Stimulated activated CD8-positive, alpha-beta memory T cell treated with anti-CD3 and anti-CD28 coated beads, Interleukin-12 subunit alpha, Interleukin-12 subunit beta, amount 100 ng/mL, for 1 hour (primary cell): ENCODE measurements at regions not wholly inside any gene's neighbourhood (a gene's known extent, or its start where the extent isn't known, plus 50 kb on each side); places are given as distances from the start of the nearest gene placed in this dataset.

Experiments used
- DNase-seq: peaks from one replicate; pipeline ENCODE4 v3.0.0-alpha.2; 2020; ENCODE audit warnings: low read depth

DNA sequence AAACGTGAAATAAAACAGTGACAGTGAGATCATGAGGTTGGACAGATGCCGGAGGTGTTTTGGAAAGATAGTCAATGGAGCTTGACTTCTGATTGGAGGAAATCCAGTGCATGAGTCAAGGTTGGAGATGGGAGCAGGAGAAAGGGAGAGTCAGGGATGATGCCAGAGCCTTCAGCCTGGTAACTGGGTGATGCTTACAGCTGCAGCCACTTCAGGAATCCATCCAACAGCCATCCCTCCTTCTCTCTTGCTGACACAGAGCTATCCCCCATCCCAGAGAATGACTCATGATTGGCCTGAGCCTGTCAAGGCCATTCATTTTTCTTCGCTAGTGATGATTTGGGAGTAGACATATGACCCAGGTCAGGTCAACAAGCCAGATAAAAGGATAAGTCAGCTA is 112.8 kb downstream of the SAMD5 start:
- DNase-seq, result no peak

DNA sequence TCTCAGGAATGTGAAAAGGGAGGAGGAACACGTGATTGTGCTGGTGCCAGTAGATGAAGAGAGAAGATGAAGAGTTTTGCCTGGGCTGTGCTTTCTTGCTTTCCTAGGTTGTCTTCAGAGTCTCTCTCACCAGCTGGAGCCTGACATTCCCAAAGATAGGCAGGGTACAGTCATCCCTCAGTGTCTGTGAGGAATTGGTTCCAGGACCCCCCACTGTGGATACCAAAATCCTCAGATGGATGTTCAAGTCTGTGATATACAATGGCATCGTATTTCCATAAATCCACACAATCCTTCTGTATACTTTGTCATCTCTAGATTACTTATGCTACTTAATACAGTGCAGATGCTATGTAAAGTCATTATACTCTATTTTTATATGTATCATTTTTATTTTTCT is 113.5 kb downstream of the SAMD5 start:
- DNase-seq, result no peak

DNA sequence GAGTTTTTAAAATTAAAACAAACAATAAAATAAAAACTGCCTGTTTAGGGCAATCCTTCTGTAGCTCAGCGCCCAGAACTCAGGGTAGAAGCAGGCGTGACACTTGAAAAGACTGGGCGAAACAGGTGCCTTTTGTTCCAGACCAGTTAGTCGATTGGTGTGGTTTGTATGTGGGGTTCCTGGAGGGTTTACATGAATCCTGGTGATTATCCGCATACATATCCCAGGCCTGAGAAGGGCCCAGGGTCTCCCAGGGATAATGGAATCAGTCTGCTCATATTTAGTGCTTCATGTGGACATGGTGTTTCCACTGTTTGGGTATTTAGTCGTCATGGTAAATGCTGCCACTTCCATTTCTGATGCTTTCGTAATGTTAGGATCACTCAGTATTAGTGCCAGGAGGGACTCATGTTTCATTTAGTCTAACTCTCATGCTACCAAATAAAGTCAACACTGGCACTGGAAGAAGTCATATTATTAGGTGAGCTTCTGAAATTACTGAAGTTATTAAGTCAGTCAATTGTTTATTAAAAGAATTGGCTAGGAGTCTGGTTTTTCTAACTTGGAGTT is 116.5 kb downstream of the SAMD5 start:
- DNase-seq, result no peak

DNA sequence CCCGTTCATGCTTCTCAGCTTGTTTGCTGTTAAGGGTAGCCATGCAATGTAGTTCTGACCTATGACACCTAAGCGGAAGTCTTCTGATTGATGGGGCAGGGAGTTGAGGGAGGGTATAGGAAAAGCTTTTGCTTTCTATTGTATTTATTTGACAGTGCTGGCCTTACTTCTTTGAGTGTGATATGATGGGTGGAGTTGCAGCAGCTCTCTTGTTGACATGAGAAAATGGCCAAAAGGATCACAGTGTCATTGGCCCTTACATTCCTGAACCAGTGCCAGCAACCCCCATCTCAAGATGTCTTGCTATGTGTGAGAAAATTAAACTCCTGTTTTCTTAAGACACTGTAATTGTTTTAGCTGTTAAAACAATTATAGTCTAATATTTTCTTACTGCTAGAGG is 117.5 kb downstream of the SAMD5 start:
- no peak for DNase-seq

DNA sequence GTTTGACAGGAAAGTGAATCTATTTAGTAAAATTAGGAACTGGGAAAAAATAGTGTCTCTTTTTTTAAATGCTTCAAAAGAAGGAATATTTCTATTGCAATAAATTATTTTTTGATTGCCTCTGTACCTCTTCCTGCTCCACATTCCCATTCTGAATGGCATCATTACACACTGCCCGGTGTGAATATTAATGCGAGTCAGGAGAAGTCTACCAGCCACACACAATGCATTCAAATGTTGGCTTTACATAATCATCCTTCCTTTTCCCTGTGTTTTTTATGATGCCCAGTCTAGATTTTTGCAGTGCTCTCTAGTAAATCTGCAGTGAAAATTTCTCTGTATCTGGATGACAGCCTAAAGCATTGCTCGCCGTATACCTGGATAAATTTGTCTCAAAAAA is 118.9 kb downstream of the SAMD5 start:
- no peak for DNase-seq

DNA sequence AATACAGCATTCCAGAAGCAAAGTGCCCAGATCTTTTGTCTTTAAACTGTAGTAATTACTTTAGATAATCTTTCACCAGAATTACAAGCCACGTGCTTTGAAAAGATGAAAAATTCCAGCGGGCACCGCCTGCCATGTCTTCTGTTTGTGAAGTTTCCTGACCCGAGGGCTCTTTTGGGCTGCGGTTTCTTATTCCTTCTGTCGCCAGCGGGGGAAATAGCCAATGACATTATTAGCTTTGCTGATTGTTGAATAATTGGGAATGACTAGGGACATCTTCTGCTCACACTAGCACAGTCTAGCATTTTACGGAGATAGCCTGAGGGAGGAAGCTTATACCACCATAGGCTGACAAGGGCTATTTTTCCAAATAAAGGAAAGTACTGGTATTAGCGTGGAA is 124.7 kb downstream of the SAMD5 start:
- no peak for DNase-seq

DNA sequence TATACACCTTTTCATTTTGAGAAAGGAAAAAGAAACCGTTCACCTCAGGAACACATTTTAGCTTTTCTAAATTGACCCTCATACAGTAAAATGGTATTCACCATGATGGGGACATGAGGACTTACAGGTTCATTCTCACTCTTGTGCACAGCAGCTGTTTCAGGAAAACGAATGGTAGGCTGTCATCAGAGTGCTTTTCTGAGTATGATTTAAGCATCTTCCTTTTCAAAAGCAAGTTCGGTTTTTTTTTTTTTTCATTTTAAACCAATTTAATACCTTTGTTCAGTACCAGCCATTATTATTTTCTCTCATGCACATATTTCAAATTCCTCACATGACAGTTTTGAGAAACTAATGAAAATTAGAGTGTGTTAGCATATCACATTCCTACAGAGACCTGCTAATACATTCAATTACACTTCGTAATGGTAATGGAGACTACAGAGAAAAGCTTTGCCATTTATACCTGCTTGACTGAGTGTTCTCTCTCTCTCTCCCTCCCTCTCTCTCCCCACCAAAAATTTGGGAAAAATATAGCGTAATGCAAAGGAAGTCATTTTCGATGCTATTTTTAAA is 129.2 kb downstream of the SAMD5 start:
- no peak for DNase-seq

DNA sequence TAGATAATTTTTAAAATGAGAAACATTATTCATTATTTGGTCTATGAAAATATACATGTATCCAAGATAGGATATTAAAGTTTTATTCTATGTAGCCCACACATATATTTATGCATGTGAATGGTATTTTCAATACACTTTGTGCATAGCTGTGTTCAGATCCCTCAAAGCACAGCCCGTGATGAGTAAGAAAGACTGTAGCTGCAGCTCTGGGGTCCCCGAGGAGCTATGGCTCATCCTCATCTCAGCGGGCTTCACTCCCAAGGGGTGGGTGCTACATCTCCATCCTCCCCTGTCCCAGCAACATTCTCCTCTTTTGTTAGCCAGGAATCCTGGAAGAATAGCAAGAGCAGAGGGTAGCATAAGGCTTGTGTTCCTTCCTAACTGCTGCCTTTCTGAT is 130.8 kb downstream of the SAMD5 start:
- DNase-seq, result no peak

DNA sequence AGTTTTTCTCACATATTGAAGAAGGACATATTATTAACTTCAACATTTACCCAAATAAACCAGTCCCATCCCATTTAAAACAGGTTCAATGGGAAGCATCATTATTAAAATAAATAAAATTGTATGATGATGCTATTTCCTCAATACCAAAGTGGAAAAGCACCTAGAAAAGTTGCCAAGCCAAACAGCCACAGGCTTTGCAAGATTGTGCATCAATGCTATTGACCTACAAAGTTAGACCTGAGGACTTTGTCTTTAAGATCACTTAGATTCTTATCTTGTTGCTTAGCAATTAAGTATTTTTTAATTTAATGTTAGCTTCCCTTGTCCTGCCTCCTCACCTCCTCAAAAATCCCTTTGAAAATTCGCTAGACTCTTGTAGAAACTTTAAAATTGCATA is 132.1 kb downstream of the SAMD5 start:
- DNase-seq, result no peak

DNA sequence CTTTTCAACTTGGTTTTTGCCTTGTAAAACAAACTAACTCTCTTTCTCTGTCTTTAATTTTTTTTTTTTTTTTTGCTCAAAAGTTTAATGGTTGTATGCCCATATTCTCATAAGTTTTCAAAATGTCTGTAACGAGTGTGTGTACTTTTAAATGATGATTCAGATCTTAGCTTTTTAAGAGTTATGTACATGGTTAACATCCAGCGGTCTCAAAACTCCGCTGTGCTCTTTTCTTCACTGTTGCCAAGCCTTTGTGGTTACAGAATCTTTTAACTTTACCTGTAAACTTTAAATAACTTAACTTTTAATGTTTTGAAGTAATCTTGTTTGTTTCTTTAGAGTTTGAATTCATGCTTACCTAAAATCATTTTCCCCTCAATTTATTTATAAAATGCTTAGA is 133.0 kb downstream of the SAMD5 start:
- no peak for DNase-seq

DNA sequence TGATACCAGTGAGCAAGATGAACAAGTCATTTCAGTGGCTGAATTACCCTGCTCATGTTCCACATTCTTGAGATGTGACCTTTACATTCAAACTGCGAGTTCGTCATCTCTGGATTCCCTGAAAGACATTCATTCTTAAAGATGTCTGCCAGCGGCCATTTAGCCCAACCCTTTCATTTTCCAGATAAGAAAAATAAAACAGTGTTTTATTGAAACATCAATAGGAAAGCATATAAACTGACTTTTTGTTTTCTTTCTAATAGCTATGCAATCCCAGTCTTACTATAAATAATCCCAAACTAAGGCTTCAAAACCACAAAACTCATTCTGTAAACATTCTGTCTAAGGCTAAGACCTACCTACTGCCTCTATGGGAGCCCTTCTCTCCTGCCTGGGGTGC is 134.0 kb downstream of the SAMD5 start:
- DNase-seq, result no peak

DNA sequence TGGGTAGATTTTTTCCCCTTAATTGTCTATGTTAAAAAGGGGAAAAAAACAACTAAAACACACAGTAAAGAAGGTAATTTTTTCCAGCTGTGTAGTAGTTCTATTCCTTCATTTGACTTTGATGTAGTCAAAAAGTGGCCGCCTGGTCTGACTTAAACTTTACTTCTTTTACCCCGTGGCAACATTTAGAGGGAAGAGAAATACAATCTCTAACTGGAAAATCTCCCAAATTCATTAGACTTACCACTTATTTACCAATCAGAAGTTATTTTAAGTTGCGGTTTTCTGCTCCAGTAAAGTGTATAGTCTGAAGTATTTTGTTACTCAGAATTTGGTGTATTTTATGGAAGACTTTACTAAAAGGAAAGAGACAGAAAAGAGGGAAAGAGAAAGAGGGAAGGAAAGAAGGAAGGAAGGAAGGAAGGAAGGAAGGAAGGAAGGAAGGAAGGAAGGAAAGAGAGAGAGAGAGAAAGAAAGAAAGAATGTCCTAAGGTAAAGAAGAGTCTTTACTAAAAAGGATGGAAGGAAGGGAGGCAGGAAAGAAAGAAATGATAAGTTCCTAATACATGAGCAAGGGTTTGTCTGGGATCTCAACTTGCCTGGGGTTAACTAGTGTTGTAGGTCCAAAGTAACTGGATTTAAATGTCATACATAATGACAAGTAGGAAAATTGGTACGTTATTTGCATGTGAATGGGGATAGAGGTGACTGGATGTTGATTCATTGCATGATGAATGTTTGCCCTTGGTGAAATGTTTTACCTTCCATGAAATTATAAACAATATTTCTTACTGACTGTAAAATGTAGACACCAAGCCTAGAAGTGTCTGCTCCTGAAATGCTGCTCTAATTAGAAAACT is 135.1 kb downstream of the SAMD5 start:
- DNase-seq, result no peak

DNA sequence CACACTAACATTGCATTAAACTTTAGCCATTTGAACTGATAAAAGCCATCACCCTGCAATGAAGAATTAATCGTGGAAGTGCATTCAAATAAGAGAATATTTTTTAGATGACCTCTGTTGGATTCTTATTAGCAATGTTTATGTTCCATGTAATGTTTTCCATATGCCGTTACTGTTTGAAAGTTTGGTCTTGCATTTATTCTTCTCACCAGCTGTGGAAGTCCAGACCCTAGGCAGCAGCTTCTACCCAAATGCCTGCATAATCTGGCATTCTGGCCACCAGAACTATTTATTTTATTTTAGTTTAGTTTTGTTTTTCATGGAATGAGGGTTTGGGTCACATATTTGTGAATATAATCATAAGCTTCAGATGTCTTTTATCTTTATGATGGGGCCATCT is 140.4 kb downstream of the SAMD5 start:
- DNase-seq, result no peak

DNA sequence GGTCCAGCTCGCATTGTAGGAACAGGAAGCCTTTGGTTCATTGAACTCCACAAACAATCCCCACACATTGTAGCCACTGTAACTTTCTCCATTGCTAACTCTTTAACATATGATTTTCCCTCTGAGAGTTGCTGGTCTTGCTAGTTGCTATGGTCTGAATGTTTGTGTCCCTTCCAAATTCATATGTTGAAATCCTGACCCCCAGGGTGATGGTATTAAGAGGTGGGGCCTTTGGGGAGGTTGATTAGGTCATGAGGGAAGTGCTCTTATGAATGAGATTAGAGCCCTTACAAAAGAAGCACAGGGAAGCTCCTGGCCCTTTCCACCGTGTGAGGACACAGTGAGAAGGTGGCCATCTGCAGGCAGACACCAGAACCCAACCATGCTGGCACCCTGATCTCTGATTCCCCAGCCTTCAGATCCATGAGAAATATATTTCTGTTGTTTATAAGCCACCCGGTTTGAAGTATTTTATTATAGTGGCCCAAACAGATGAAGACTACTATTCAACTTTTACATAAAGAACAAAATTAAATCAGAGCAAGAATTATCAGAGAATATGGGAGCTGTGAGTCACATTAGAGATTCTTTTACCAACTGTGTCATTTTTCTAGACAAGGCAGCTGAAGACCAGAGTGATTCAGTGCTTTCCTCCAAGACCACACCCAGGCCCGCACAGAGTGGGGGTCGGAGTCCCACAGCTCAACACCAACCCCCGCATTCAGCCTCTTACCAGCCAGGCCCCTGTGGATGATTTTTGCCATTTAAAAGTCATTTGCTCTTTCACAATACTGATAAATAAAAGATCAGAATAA is 143.0 kb downstream of the SAMD5 start:
- DNase-seq, result no peak

DNA sequence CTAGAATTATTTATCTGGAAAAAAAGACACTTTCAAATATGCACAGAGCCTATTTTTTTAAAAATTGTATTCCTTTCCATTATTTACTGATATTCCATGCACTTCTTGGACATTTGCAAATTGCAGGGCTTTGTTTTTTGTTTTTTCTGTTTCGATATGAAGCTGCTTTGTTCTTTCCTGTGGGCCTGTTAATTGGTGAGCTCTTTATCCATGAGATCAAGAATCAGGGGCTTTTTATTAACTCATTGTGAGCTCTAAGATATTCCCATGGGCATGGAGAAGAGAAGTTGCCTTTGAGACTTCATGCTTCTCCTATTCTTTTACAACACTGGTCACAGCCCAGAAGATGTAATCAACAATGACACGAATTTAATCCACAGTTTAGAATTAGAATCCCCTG is 145.1 kb downstream of the SAMD5 start:
- no peak for DNase-seq

DNA sequence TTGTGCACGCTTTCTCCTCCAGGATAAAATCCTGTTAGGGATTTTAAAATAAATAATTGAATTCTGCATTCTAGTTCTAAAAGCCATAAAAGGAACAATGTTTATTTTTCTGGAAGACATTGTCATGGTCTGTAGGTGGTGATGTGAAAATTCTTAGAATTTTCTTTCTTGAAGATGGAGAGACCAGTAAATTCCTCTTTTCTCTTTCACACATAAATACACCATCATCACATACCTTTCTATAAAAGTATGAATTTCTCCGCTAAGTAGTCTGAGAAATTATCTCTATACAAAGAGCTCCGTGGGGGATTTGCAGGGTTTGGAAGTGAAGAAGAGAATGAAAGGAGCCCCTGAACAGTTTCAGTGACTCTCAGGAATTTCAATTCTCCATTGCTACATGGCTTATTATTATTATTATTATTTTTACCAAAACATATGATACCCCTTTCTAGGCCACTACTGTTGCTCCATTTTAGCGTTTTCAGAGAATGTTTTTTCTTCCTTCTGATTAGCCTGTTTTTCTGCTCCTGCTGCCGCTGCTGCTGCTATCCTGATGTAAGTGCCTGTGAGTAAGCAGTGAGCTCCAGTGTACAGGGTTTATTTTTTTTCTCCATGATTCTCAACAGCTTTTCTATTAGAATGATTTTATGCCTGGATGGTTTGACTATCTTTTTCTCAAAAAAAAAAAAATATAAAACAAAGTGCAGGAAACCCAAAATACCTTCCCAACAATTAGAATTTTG is 145.8 kb downstream of the SAMD5 start:
- no peak for DNase-seq

DNA sequence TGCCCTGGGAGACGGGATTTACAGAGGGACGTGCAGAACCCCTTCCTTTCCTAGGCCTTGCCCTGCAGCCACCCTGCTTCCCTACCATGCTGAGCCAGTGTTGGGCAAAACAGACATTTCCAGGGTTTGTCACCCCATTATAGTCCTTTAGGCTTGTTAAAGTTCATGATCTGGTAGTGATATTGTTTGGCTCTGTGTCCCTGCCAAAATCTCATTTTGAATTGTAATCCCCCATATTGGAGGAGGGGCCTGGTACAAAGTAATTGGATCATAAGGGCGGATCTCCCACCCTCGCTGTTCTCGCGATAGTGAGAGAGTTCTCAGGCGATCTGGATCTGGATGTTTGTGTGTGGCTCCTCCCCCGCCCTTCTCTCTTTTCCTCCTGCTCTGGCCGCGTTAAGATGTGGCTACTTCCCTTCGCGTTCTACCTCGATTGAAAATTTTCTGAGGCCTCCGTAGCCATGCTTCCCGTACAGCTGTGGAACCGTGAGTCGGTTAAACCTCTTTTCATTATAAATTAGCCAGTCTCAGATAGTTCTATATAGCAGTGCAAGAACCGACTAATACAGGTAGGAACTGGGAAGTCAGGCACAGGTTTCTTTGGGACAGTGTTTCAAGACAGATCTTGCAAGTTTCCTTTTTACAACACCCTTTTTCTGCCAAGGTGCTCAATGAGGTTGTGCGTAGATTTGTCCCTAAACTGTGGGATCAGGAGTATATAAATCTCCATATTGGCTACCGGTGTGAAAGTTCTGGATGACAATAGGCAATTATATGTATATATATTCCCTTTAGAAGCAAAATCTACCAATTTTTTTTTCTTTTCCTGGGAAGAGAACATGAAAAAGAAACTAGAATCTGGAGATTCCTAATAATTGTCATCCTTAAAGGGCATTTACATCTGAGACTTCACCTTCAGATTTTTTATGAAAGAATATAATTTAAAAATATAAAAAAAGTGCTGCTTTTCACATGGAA is 152.1 kb downstream of the SAMD5 start:
- DNase-seq, result no peak

DNA sequence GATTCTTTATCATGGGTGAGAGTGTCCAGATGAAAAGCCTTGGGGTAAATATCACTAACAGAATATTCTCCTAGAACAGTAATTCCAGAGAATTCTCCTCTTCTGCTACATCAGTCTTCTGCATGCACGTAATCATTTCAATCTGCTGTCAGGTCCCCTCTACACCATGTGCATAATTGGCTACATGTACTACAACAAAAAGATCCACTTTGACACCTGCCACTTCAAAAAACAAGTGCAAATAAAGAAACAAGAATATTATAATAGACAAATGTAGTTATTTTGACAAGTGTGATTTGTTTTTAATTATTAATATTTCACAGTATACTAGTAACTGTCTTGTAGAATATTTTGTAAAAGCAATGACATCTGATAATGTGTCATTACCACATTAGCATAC is 154.2 kb downstream of the SAMD5 start:
- DNase-seq, result no peak

DNA sequence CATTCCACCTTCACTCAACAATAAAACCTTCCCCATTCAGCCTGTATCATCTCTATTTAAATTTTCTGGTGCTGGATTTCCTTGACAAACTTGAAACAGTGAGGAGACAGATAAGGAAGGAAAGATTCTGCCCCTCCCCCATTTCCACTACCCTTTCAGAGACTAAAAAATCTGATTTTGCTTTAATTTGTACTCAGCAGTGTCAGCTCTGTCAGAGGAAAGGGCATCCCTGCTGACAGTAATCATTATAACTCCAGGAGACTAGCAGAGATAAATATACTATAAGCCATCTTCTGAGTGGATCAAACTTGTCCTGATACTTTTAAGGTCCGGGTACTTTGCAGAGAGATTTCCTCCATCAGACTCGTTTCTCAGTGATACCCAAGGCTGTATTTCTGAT is 155.6 kb downstream of the SAMD5 start:
- DNase-seq, result no peak

DNA sequence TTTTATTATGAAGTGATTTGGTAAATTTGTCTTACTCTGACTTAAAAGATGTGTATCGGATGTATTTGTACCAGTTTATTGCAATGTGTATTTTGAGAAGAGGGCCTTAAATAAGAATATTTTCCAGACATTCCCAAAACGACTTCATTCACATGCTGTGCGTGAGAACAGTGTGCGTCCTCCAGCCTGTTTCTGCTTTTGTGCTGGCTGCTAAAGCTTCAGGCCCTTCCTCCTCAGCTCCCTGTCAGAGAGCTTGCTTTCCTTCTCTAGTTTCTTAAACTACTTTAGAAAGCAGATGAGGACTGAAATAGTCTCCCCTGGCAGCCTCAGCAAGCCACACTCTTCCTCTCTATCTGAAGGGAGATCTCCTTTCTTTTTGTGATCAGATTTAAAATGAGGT is 157.8 kb downstream of the SAMD5 start:
- no peak for DNase-seq

DNA sequence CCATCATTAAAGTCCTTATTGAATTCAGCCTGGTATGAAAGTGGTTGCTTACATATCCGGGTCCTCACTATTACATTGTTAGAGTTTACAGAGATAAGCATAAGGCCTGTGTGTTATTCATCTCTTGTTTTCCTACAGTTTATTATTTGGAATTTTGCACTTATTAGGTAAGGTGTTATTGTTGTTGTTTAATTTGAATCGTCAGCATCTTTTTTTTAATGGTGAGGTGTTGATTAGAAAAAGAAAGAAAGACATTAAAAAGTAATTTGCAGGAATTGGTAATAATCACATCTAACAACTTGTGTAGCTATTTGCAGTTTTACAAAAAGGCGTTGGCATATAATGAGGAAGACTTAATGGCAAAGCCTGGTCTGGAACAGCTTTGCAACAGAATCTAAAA is 158.6 kb downstream of the SAMD5 start:
- no peak for DNase-seq
